HG03460 (cell line): ENCODE measurements at regions not wholly inside any gene's neighbourhood (a gene's known extent, or its start where the extent isn't known, plus 50 kb on each side); places are given as distances from the start of the nearest gene placed in this dataset.

ENCODE experiments used
- ATAC-seq: cut with Tn5 transposase; IDR thresholded peaks from one replicate; pipeline ENCODE4 v1.9.1; 2021; ENCODE audit not compliant: unreplicated experiment

GRCh38 chr1:34405266-34405959 lies 228.7 kb downstream of the C1orf94 start:
- no peak for ATAC-seq

GRCh38 chr1:34406377-34406776 lies 229.7 kb downstream of the C1orf94 start:
- no peak for ATAC-seq

- ATAC-seq, result no peak
Observed at GRCh38 chr1:34406833-34407539, 230.3 kb downstream of the C1orf94 start.

GRCh38 chr1:34408011-34408410 lies 231.3 kb downstream of the C1orf94 start:
- no peak for ATAC-seq

- ATAC-seq, result no peak
Observed at GRCh38 chr1:34409689-34410229, 233.1 kb downstream of the C1orf94 start.

- ATAC-seq, result no peak
Observed at GRCh38 chr1:34412598-34413370, 236.1 kb downstream of the C1orf94 start.

- ATAC-seq, result no peak
Observed at GRCh38 chr1:34415140-34415539, 238.4 kb downstream of the C1orf94 start.

- ATAC-seq, result no peak
Observed at GRCh38 chr1:34418166-34418565, 241.5 kb downstream of the C1orf94 start.

GRCh38 chr1:34419663-34420136 lies 243.0 kb downstream of the C1orf94 start:
- ATAC-seq, result no peak

GRCh38 chr1:34425046-34425445 lies 248.3 kb downstream of the C1orf94 start:
- no peak for ATAC-seq

- ATAC-seq, result no peak
Observed at GRCh38 chr1:34425785-34426184, 249.1 kb downstream of the C1orf94 start.

GRCh38 chr1:34426325-34426896 lies 249.7 kb downstream of the C1orf94 start:
- no peak for ATAC-seq

GRCh38 chr1:34427170-34427569 lies 250.5 kb downstream of the C1orf94 start:
- ATAC-seq, result no peak

- no peak for ATAC-seq
Observed at GRCh38 chr1:34433099-34433498, 256.4 kb downstream of the C1orf94 start.

GRCh38 chr1:34436836-34437235 lies 260.1 kb downstream of the C1orf94 start:
- ATAC-seq, result no peak

- ATAC-seq, result no peak
Observed at GRCh38 chr1:34441259-34442069, 264.8 kb downstream of the C1orf94 start.

GRCh38 chr1:34444516-34444915 lies 267.8 kb downstream of the C1orf94 start:
- ATAC-seq, result no peak

GRCh38 chr1:34450325-34450724 lies 273.6 kb downstream of the C1orf94 start:
- ATAC-seq, result no peak

GRCh38 chr1:34452451-34452850 lies 275.7 kb downstream of the C1orf94 start:
- ATAC-seq, result no peak

- no peak for ATAC-seq
Observed at GRCh38 chr1:34455121-34455520, 278.4 kb downstream of the C1orf94 start.
